Upper lobe of left lung (tissue), 6 donors: ENCODE measurements at regions not wholly inside any gene's neighbourhood (a gene's known extent, or its start where the extent isn't known, plus 50 kb on each side); places are given as distances from the start of the nearest gene placed in this dataset.

Experiments
- ATAC-seq, 2 donors: fragments of 200-7000 bp; cut with Tn5 transposase; one replicate each; pipeline ENCODE4 v1.9.1; 2022; ENCODE audit warnings: mild to moderate bottlenecking in 2 of 2, moderate library complexity in 2 of 2; ENCODE audit not compliant: low FRiP score in 2 of 2
- DNase-seq, 2 donors: peaks; one replicate each; pipeline ENCODE4 v3.0.0-alpha.2; 2019 to 2020
- H3K27ac ChIP-seq, 4 donors: fragments of 200-600 bp; sonication (generic); one replicate each; pipeline ENCODE4 v1.5.1; 2016 to 2019
- H3K27me3 ChIP-seq, 4 donors: fragments of 200-600 bp; sonication (generic); one replicate each; pipeline ENCODE4 v1.5.1; 2017 to 2019
- H3K36me3 ChIP-seq, 4 donors: fragments of 200-600 bp; sonication (generic); one replicate each; pipeline ENCODE4 v1.5.1; 2016 to 2019
- H3K4me1 ChIP-seq, 4 donors: fragments of 200-600 bp; sonication (generic); one replicate each; pipeline ENCODE4 v1.5.1; 2018 to 2019
- H3K4me3 ChIP-seq, 4 donors: fragments of 200-600 bp; sonication (generic); one replicate each; pipeline ENCODE4 v1.5.1; 2017 to 2019; ENCODE audit warnings: mild to moderate bottlenecking in 2 of 4, moderate library complexity in 1 of 4
- H3K9me3 ChIP-seq, 4 donors: fragments of 200-600 bp; sonication (generic); one replicate each; pipeline ENCODE4 v1.5.1; 2018 to 2019
- CTCF ChIP-seq, 6 experiments: fragments of 450-650 bp in 4 of 6; fragments of 200-600 bp in 2 of 6; sonication (generic) in 2 of 6; IDR thresholded peaks; one replicate each; pipeline ENCODE4 v1.5.1; 2016 to 2019; ENCODE audit warnings: antibody characterized with exemption in 6 of 6
- EP300 ChIP-seq, 4 donors: sonication (generic); formaldehyde crosslinking; IDR thresholded peaks; one replicate each; pipeline ENCODE4 v1.5.1; 2017; ENCODE audit warnings: antibody characterized with exemption in 4 of 4, control low read depth in 2 of 4
- POLR2A ChIP-seq, 4 donors: fragments of 450-650 bp; IDR thresholded peaks; one replicate each; pipeline ENCODE4 v1.5.1; 2016 to 2017; ENCODE audit warnings: antibody characterized with exemption in 4 of 4, mild to moderate bottlenecking in 2 of 4
- POLR2AphosphoS5 ChIP-seq, 2 donors: sonication (generic); formaldehyde crosslinking; IDR thresholded peaks; one replicate each; pipeline ENCODE4 v1.5.1; 2017; ENCODE audit warnings: antibody characterized with exemption in 2 of 2
- WGBS, 2 donors: methylation state at CpG; one replicate each; pipeline ENCODE4 v1.1.5; 2017 to 2018; 5-methylcytosine and 5-hydroxymethylcytosine counted together
- donor health status: DM: no; HTN: no; CAD: no; lungs with moderate emphysema.
- donor health status: DM: no; HTN: yes; CAD: no; lungs with severe emphysema.

- DNase-seq (no peak), ATAC-seq (no peak)
- no peak overlapping the region for H3K27ac ChIP-seq
- H3K36me3 ChIP-seq = no peaks in the 10 kb centered on the region
- H3K4me1 ChIP-seq = no peaks in the 10 kb centered on the region
- H3K27me3 ChIP-seq = no peaks in the 10 kb centered on the region
- no peak for TF ChIP-seq POLR2A (IDR thresholded peaks at IDR 0.05)
- TF ChIP-seq EP300 (IDR thresholded peaks at IDR 0.05) = no peak
- no peak for TF ChIP-seq POLR2AphosphoS5 (IDR thresholded peaks at IDR 0.05)
- no peak for TF ChIP-seq CTCF (IDR thresholded peaks at IDR 0.05)
- WGBS, 2 donors = 91 to 98% methylated on average over 1 of the region's 1 CpG
- no peak overlapping the region for H3K4me3 ChIP-seq
- H3K9me3 ChIP-seq = no peaks in the 10 kb centered on the region
Observed at GRCh38 chr6:12379181-12379580, 89.0 kb downstream of the EDN1 start.

GRCh38 chr6:12381587-12381986 lies 91.4 kb downstream of the EDN1 start:
- no peak for DNase-seq
- no peak for TF ChIP-seq POLR2AphosphoS5 (IDR thresholded peaks at IDR 0.05)
- TF ChIP-seq POLR2A (IDR thresholded peaks at IDR 0.05) = no peak
- TF ChIP-seq CTCF (IDR thresholded peaks at IDR 0.05) = no peak
- no peak for TF ChIP-seq EP300 (IDR thresholded peaks at IDR 0.05)
- Histone ChIP-seq H3K9me3 (no peaks in the 10 kb centered on the region), H3K36me3 (no peaks in the 10 kb centered on the region), H3K27ac (no peak overlapping the region), H3K27me3 (no peaks in the 10 kb centered on the region), H3K4me1 (no peaks in the 10 kb centered on the region), H3K4me3 (no peak overlapping the region)
- ATAC-seq = no peak

- H3K27ac ChIP-seq = no peak overlapping the region
- TF ChIP-seq CTCF (IDR thresholded peaks at IDR 0.05) = no peak
- no peaks in the 10 kb centered on the region for H3K36me3 ChIP-seq
- no peak overlapping the region for H3K4me3 ChIP-seq
- H3K27me3 ChIP-seq = no peaks in the 10 kb centered on the region
- ATAC-seq (no peak), DNase-seq (no peak)
- no peaks in the 10 kb centered on the region for H3K4me1 ChIP-seq
- H3K9me3 ChIP-seq = no peaks in the 10 kb centered on the region
- 58 to 68% methylated on average over 3 of the region's 3 CpGs for WGBS, 2 donors
Observed at GRCh38 chr6:12383448-12383847, 93.3 kb downstream of the EDN1 start.

- WGBS, 2 donors = 57 to 60% methylated on average over 2 of the region's 2 CpGs
- no peaks in the 10 kb centered on the region for H3K36me3 ChIP-seq
- H3K4me1 ChIP-seq = no peaks in the 10 kb centered on the region
- no peak overlapping the region for H3K27ac ChIP-seq
- ATAC-seq (no peak), DNase-seq (no peak)
- H3K9me3 ChIP-seq = no peaks in the 10 kb centered on the region
- H3K4me3 ChIP-seq = no peak overlapping the region
- TF ChIP-seq POLR2AphosphoS5 (IDR thresholded peaks at IDR 0.05) (no peak), EP300 (IDR thresholded peaks at IDR 0.05) (no peak), POLR2A (IDR thresholded peaks at IDR 0.05) (no peak), CTCF (IDR thresholded peaks at IDR 0.05) (no peak)
- no peaks in the 10 kb centered on the region for H3K27me3 ChIP-seq
Observed at GRCh38 chr6:12384357-12384912, 94.3 kb downstream of the EDN1 start.

GRCh38 chr6:12385316-12385715 lies 95.2 kb downstream of the EDN1 start:
- Histone ChIP-seq H3K4me1 (no peaks in the 10 kb centered on the region), H3K27me3 (no peaks in the 10 kb centered on the region), H3K27ac (no peak overlapping the region), H3K4me3 (no peak overlapping the region), H3K9me3 (no peaks in the 10 kb centered on the region), H3K36me3 (no peaks in the 10 kb centered on the region)
- 87 to 89% methylated on average over 3 of the region's 3 CpGs for WGBS, 2 donors
- DNase-seq (no peak), ATAC-seq (no peak)
- no peak for TF ChIP-seq POLR2AphosphoS5 (IDR thresholded peaks at IDR 0.05)
- no peak for TF ChIP-seq EP300 (IDR thresholded peaks at IDR 0.05)
- TF ChIP-seq CTCF (IDR thresholded peaks at IDR 0.05) = no peak
- TF ChIP-seq POLR2A (IDR thresholded peaks at IDR 0.05) = no peak
